ENCODE measurements at regions not wholly inside any gene's neighbourhood (a gene's known extent, or its start where the extent isn't known, plus 50 kb on each side); places are given as distances from the start of the nearest gene placed in this dataset.

GRCh38 chr14:34213332-34213731, 248.7 kb downstream of the SPTSSA start:
- no peaks in the 10 kb centered on the region for H3K27me3 ChIP-seq (ENCODE audit: control insufficient read depth, insufficient read depth, low read length)
- no peaks in the 10 kb centered on the region for H3K36me3 ChIP-seq (ENCODE audit: control insufficient read depth, insufficient read depth, low read length)
- no peak overlapping the region for H3K27ac ChIP-seq (ENCODE audit: low read depth, low read length)
- H3K9ac ChIP-seq (ENCODE audit: low read length): no peak overlapping the region
- no peaks in the 10 kb centered on the region for H3K9me3 ChIP-seq (ENCODE audit: control insufficient read depth, insufficient read depth, low read depth, low read length)
- no peak overlapping the region for H3K4me3 ChIP-seq (ENCODE audit: low read depth, low read length)
- H3K4me1 ChIP-seq (ENCODE audit: control insufficient read depth, insufficient read depth, low read length): no peaks in the 10 kb centered on the region

DNA sequence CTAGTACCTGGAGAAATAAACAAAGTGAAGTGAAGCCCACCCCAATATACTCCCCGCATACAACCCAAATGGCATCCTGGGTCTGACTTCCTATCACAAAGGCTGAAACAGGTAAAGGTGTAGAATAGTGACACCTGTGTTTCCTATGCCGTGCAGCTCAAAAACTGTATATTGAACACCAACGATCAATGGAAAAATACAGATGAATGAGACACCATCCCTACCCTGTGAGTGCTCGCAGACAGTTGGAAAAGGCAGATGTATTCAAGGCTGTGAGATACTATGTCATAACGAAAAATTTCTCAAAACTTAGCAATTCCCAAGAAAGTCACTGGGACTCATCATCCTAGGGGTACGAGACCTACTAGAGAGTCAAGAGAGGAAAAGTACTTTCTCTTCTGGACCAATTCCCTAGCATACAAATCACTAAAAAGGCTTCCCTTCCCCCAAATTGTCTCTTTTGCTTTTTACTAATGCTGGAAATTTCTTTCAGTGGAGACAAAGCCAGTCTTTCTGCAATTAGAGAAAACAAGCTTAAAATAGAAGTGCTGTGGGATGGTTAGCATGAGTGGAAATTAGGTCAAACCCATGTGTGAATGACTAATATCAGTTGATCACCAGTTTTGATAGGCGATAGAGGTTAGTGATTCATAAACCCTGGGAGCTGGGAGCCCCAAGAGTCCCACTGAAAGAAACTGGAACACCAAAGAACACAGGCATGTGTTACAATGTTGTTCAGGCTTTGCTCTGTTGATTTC, 249.7 kb downstream of the SPTSSA start:
- no peaks in the 10 kb centered on the region for H3K36me3 ChIP-seq (ENCODE audit: control insufficient read depth, insufficient read depth, low read length)
- H3K27ac ChIP-seq (ENCODE audit: low read depth, low read length): no peak overlapping the region
- no peak overlapping the region for H3K9ac ChIP-seq (ENCODE audit: low read length)
- H3K27me3 ChIP-seq (ENCODE audit: control insufficient read depth, insufficient read depth, low read length): no peaks in the 10 kb centered on the region
- H3K4me3 ChIP-seq (ENCODE audit: low read depth, low read length): no peak overlapping the region
- no peaks in the 10 kb centered on the region for H3K9me3 ChIP-seq (ENCODE audit: control insufficient read depth, insufficient read depth, low read depth, low read length)
- no peaks in the 10 kb centered on the region for H3K4me1 ChIP-seq (ENCODE audit: control insufficient read depth, insufficient read depth, low read length)

GRCh38 chr14:34211732-34212131, 250.3 kb downstream of the SPTSSA start:
- Histone ChIP-seq H3K4me3 (ENCODE audit: low read depth, low read length) (no peak overlapping the region), H3K4me1 (ENCODE audit: control insufficient read depth, insufficient read depth, low read length) (no peaks in the 10 kb centered on the region), H3K27ac (ENCODE audit: low read depth, low read length) (no peak overlapping the region), H3K9ac (ENCODE audit: low read length) (no peak overlapping the region), H3K27me3 (ENCODE audit: control insufficient read depth, insufficient read depth, low read length) (no peaks in the 10 kb centered on the region), H3K9me3 (ENCODE audit: control insufficient read depth, insufficient read depth, low read depth, low read length) (no peaks in the 10 kb centered on the region), H3K36me3 (ENCODE audit: control insufficient read depth, insufficient read depth, low read length) (no peaks in the 10 kb centered on the region)

GRCh38 chr14:34208532-34208931, 253.5 kb downstream of the SPTSSA start:
- H3K27me3 ChIP-seq (ENCODE audit: control insufficient read depth, insufficient read depth, low read length): no peaks in the 10 kb centered on the region
- no peaks in the 10 kb centered on the region for H3K4me1 ChIP-seq (ENCODE audit: control insufficient read depth, insufficient read depth, low read length)
- no peak overlapping the region for H3K27ac ChIP-seq (ENCODE audit: low read depth, low read length)
- H3K9ac ChIP-seq (ENCODE audit: low read length): no peak overlapping the region
- no peaks in the 10 kb centered on the region; the same call in 1 of the 2 replicates for H3K9me3 ChIP-seq (ENCODE audit: control insufficient read depth, insufficient read depth, low read depth, low read length)
- no peak overlapping the region for H3K4me3 ChIP-seq (ENCODE audit: low read depth, low read length)
- no peaks in the 10 kb centered on the region for H3K36me3 ChIP-seq (ENCODE audit: control insufficient read depth, insufficient read depth, low read length)

DNA sequence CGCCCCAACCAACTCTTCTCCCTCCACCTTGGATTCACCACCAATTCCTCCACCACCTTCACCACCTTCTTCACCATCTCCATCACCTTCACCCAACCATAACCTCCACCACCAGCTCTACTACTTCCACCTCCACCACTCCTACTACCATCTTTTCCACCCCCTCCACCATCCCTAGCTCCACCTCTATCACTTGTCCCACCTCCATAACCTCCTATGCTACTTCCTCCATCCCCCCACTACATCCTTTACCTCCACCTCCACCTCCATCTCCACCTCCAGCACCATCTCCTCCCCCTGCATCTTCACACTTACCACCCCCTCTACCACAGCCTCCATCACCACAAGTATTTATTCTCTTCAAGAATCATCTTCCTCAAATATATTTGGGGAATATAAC, 254.9 kb upstream of the EGLN3 start:
- no peaks in the 10 kb centered on the region for H3K27me3 ChIP-seq (ENCODE audit: control insufficient read depth, insufficient read depth, low read length)
- H3K4me1 ChIP-seq (ENCODE audit: control insufficient read depth, insufficient read depth, low read length): no peaks in the 10 kb centered on the region
- H3K27ac ChIP-seq (ENCODE audit: low read depth, low read length): no peak overlapping the region
- no peaks in the 10 kb centered on the region; the same call in 1 of the 2 replicates for H3K9me3 ChIP-seq (ENCODE audit: control insufficient read depth, insufficient read depth, low read depth, low read length)
- H3K4me3 ChIP-seq (ENCODE audit: low read depth, low read length): no peak overlapping the region
- no peaks in the 10 kb centered on the region for H3K36me3 ChIP-seq (ENCODE audit: control insufficient read depth, insufficient read depth, low read length)
- no peak overlapping the region for H3K9ac ChIP-seq (ENCODE audit: low read length)

DNA sequence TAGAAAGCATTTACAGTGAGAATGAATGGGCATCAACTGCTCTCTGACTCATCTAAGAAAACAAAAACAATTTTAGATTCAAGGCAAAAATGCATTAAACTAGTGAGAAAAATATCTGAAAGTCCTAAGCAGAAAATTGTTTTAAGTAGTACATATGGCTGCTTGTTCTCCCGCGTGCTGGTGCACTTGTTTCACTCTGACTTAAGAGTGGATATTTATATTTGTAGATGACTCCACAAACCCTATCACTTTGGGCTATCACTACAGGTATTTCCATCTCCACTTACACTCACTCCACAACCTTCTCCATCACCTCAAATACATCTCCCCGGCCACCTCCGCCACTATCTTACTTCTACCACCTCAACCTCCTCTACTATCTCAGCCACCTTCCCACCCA, 253.9 kb upstream of the EGLN3 start:
- no peaks in the 10 kb centered on the region for H3K27me3 ChIP-seq (ENCODE audit: control insufficient read depth, insufficient read depth, low read length)
- no peaks in the 10 kb centered on the region for H3K36me3 ChIP-seq (ENCODE audit: control insufficient read depth, insufficient read depth, low read length)
- no peak overlapping the region for H3K9ac ChIP-seq (ENCODE audit: low read length)
- H3K4me3 ChIP-seq (ENCODE audit: low read depth, low read length): no peak overlapping the region
- H3K9me3 ChIP-seq (ENCODE audit: control insufficient read depth, insufficient read depth, low read depth, low read length): no peaks in the 10 kb centered on the region; the same call in 1 of the 2 replicates
- no peak overlapping the region for H3K27ac ChIP-seq (ENCODE audit: low read depth, low read length)
- no peaks in the 10 kb centered on the region for H3K4me1 ChIP-seq (ENCODE audit: control insufficient read depth, insufficient read depth, low read length)

DNA sequence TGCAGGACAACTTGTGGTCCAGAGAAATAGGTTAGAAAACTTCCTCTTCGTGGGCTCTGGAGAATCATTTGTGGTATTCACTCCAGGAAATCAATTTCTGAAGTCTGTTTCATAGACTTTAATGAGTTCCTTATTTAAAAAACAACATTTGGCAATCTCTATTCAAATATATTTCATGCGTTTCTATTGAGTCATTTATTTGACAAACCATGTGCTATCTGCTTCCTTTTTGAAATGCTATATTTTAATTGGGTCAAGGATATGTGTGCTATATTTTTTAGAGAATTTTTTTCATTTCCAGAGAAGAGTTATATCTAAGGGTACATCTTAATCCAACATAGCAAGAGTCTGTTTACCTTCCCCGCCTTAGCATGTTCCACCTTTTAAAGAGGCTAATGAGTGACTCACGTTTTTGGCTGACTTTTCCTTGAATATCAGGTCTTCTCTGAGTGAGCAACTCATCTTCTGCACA, 252.4 kb upstream of the EGLN3 start:
- Histone ChIP-seq H3K4me3 (ENCODE audit: low read depth, low read length) (no peak overlapping the region), H3K36me3 (ENCODE audit: control insufficient read depth, insufficient read depth, low read length) (no peaks in the 10 kb centered on the region), H3K9ac (ENCODE audit: low read length) (no peak overlapping the region), H3K27ac (ENCODE audit: low read depth, low read length) (no peak overlapping the region), H3K27me3 (ENCODE audit: control insufficient read depth, insufficient read depth, low read length) (no peaks in the 10 kb centered on the region), H3K9me3 (ENCODE audit: control insufficient read depth, insufficient read depth, low read depth, low read length) (no peaks in the 10 kb centered on the region; the same call in 1 of the 2 replicates), H3K4me1 (ENCODE audit: control insufficient read depth, insufficient read depth, low read length) (no peaks in the 10 kb centered on the region)

GRCh38 chr14:34201909-34202637, 251.2 kb upstream of the EGLN3 start:
- no peak overlapping the region for H3K27ac ChIP-seq (ENCODE audit: low read depth, low read length)
- H3K9ac ChIP-seq (ENCODE audit: low read length): no peak overlapping the region
- no peaks in the 10 kb centered on the region for H3K36me3 ChIP-seq (ENCODE audit: control insufficient read depth, insufficient read depth, low read length)
- H3K9me3 ChIP-seq (ENCODE audit: control insufficient read depth, insufficient read depth, low read depth, low read length): no peaks in the 10 kb centered on the region; the same call in 1 of the 2 replicates
- H3K4me3 ChIP-seq (ENCODE audit: low read depth, low read length): no peak overlapping the region
- no peaks in the 10 kb centered on the region for H3K4me1 ChIP-seq (ENCODE audit: control insufficient read depth, insufficient read depth, low read length)
- no peaks in the 10 kb centered on the region for H3K27me3 ChIP-seq (ENCODE audit: control insufficient read depth, insufficient read depth, low read length)

DNA sequence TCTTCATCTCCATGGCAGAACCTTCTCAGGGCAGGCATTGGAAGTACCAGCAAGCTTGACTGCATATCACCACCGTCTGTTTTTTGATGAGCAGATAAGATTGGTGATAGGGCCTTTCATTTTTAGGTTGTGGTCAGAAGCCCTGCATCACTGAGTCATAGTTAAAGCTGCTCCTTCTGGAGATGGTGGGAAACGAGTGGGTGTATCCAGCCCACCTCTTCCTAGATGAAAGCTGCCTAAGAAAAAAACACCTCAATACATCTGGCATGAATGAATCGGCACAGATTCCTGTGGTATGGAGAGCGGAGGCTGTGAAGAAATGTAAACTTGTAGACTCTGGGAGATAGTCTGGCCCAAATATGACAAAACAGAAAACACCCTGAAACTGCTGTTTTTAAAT, 248.7 kb upstream of the EGLN3 start:
- Histone ChIP-seq H3K9ac (ENCODE audit: low read length) (no peak overlapping the region), H3K36me3 (ENCODE audit: control insufficient read depth, insufficient read depth, low read length) (no peaks in the 10 kb centered on the region), H3K4me1 (ENCODE audit: control insufficient read depth, insufficient read depth, low read length) (no peaks in the 10 kb centered on the region), H3K9me3 (ENCODE audit: control insufficient read depth, insufficient read depth, low read depth, low read length) (no peaks in the 10 kb centered on the region), H3K4me3 (ENCODE audit: low read depth, low read length) (no peak overlapping the region), H3K27ac (ENCODE audit: low read depth, low read length) (no peak overlapping the region), H3K27me3 (ENCODE audit: control insufficient read depth, insufficient read depth, low read length) (no peaks in the 10 kb centered on the region)

DNA sequence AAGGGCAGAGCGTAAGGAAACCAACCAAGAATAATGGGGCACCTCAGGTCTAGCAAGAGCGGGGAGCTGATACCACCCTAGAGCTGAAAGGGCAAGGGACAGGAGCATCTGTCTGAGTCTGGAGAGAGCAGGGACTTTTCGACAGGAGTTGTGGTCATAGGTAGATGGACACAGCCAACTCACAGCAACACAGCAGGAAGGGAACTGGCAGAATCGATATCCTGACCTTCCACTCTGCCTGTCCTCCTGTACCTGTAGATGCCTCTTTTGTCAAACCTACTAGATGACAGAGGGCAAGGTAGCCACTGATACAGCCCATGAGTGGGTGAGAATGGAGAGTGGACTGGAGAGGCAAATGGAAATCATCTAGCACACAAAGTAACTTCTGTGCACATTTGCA, 247.2 kb upstream of the EGLN3 start:
- Histone ChIP-seq H3K27me3 (ENCODE audit: control insufficient read depth, insufficient read depth, low read length) (no peaks in the 10 kb centered on the region), H3K9me3 (ENCODE audit: control insufficient read depth, insufficient read depth, low read depth, low read length) (no peaks in the 10 kb centered on the region), H3K4me3 (ENCODE audit: low read depth, low read length) (no peak overlapping the region)

GRCh38 chr14:34195964-34196363, 245.1 kb upstream of the EGLN3 start:
- Histone ChIP-seq H3K4me1 (ENCODE audit: control insufficient read depth, insufficient read depth, low read length) (no peaks in the 10 kb centered on the region), H3K4me3 (ENCODE audit: low read depth, low read length) (no peak overlapping the region), H3K9ac (ENCODE audit: low read length) (no peak overlapping the region), H3K27ac (ENCODE audit: low read depth, low read length) (no peak overlapping the region), H3K27me3 (ENCODE audit: control insufficient read depth, insufficient read depth, low read length) (no peaks in the 10 kb centered on the region), H3K9me3 (ENCODE audit: control insufficient read depth, insufficient read depth, low read depth, low read length) (no peaks in the 10 kb centered on the region), H3K36me3 (ENCODE audit: control insufficient read depth, insufficient read depth, low read length) (no peaks in the 10 kb centered on the region)

More for the DNA sequence above, 247.2 kb upstream of the EGLN3 start:
- no peaks in the 10 kb centered on the region for H3K4me1 ChIP-seq (ENCODE audit: control insufficient read depth, insufficient read depth, low read length)
- H3K36me3 ChIP-seq (ENCODE audit: control insufficient read depth, insufficient read depth, low read length): no peaks in the 10 kb centered on the region
- H3K9ac ChIP-seq (ENCODE audit: low read length): no peak overlapping the region
- H3K27ac ChIP-seq (ENCODE audit: low read depth, low read length): no peak overlapping the region
